SK-N-SH (cell line): ENCODE measurements at regions not wholly inside any gene's neighbourhood (a gene's known extent, or its start where the extent isn't known, plus 50 kb on each side); places are given as distances from the start of the nearest gene placed in this dataset.
"Not testable (repeated sequence)": the region's sequence is repeated elsewhere in the genome, so short reads cannot be mapped to it uniquely, and the experiment has no call there.

ENCODE experiments used
- CTCF ChIA-PET: fragments of 300-600, 350-600 bp; formaldehyde crosslinking; extraction: SDS; loops from one replicate; lab custom pipeline; 2021; lab: Yijun Ruan, JAX
- POLR2A ChIA-PET: fragments of 350-600 bp; sonication (Branson Sonifier 250); formaldehyde crosslinking; extraction: SDS; loops from one replicate; lab custom pipeline; 2020; ENCODE audit warnings: antibody characterized with exemption, inconsistent platforms; lab: Yijun Ruan, JAX
- DNase-seq: peaks from one replicate; pipeline ENCODE4 v3.0.0; 2012
- H2AFZ ChIP-seq: fragments of 200-600 bp; sonication (generic); 2 replicates; pipeline ENCODE4 v1.8.1; 2016; ENCODE audit warnings: antibody characterized with exemption, mild to moderate bottlenecking, low read depth
- H3F3A ChIP-seq: fragments of 200-600 bp; sonication (generic); replicated peaks from 2 replicates; pipeline ENCODE3; 2016; ENCODE audit warnings: antibody characterized with exemption, mild to moderate bottlenecking; ENCODE audit not compliant: insufficient read depth
- H3K27ac ChIP-seq, 2 experiments: fragments of 200-500 bp in 1 of 2; fragments of 200-600 bp in 1 of 2; sonication (Bioruptor generic) in 1 of 2; sonication (generic), shearing (Covaris generic) in 1 of 2; 2 replicates each; pipeline versions ENCODE4 v1.5.1 to v1.6.1; 2014 to 2016; ENCODE audit warnings: low read depth in 2 of 2, inconsistent platforms in 1 of 2, low read length in 1 of 2, mild to moderate bottlenecking in 1 of 2, mixed read lengths in 1 of 2
- H3K27me3 ChIP-seq: fragments of 200-600 bp; sonication (generic), shearing (Covaris generic); 2 replicates; pipeline ENCODE4 v1.6.1; 2016; ENCODE audit warnings: mixed run types; ENCODE audit not compliant: insufficient read depth
- H3K36me3 ChIP-seq, 2 experiments: fragments of 200-500 bp in 1 of 2; fragments of 200-600 bp in 1 of 2; sonication (Bioruptor generic) in 1 of 2; sonication (generic) in 1 of 2; replicated peaks in 1 of 2; 2 replicates each; pipeline versions ENCODE3 to v1.5.1; 2014 to 2016; ENCODE audit warnings: low read length in 1 of 2, mild to moderate bottlenecking in 1 of 2; ENCODE audit not compliant: insufficient read depth in 2 of 2, control insufficient read depth in 1 of 2
- H3K4me1 ChIP-seq, 2 experiments: fragments of 200-500 bp in 1 of 2; fragments of 200-600 bp in 1 of 2; sonication (Bioruptor generic) in 1 of 2; sonication (generic), shearing (Covaris generic) in 1 of 2; 2 replicates each; pipeline versions ENCODE4 v1.5.1 to v1.6.1; 2014 to 2016; ENCODE audit warnings: low read depth in 1 of 2, low read length in 1 of 2, mixed run types in 1 of 2; ENCODE audit not compliant: insufficient read depth in 2 of 2, control insufficient read depth in 1 of 2
- H3K4me2 ChIP-seq: fragments of 200-600 bp; sonication (generic), shearing (Covaris generic); 2 replicates; pipeline ENCODE4 v1.6.1; 2017; ENCODE audit warnings: mixed run types
- H3K4me3 ChIP-seq, 2 experiments: fragments of 200-500 bp in 1 of 2; fragments of 200-600 bp in 1 of 2; sonication (Bioruptor generic) in 1 of 2; sonication (generic), shearing (Covaris generic) in 1 of 2; 2 replicates each; pipeline versions ENCODE4 v1.5.1 to v1.8.1; 2014 to 2016; ENCODE audit warnings: low read depth in 2 of 2, inconsistent platforms in 1 of 2, low read length in 1 of 2, mild to moderate bottlenecking in 1 of 2, mixed read lengths in 1 of 2, moderate library complexity in 1 of 2
- H3K79me2 ChIP-seq: fragments of 200-600 bp; sonication (generic); 2 replicates; pipeline ENCODE4 v1.8.1; 2017; ENCODE audit warnings: mild to moderate bottlenecking; ENCODE audit not compliant: insufficient read depth
- H3K9ac ChIP-seq: fragments of 200-600 bp; sonication (generic); 2 replicates; pipeline ENCODE4 v1.6.1; 2017; ENCODE audit warnings: mixed run types
- H3K9me2 ChIP-seq: fragments of 200-600 bp; sonication (generic); 2 replicates; pipeline ENCODE4 v1.6.1; 2017; ENCODE audit warnings: mixed run types
- H3K9me3 ChIP-seq: fragments of 200-600 bp; sonication (generic); 2 replicates; pipeline ENCODE4 v1.6.1; 2017; ENCODE audit warnings: mixed run types, mild to moderate bottlenecking, moderate library complexity
- H4K20me1 ChIP-seq: fragments of 200-600 bp; sonication (generic); 2 replicates; pipeline ENCODE4 v1.6.1; 2017; ENCODE audit warnings: mild to moderate bottlenecking, mixed run types; ENCODE audit not compliant: insufficient read depth
- CHD2 ChIP-seq: fragments of 150-350 bp; IDR thresholded peaks from 2 replicates; pipeline ENCODE4 v1.6.1; 2018; ENCODE audit warnings: low read length; ENCODE audit not compliant: partially characterized antibody
- CTCF ChIP-seq: fragments of 200-600 bp; sonication (generic); IDR thresholded peaks from 2 replicates; pipeline ENCODE4 v1.6.1; 2017; ENCODE audit warnings: antibody characterized with exemption, mild to moderate bottlenecking, moderate library complexity
- EZH2phosphoT487 ChIP-seq: fragments of 200-600 bp; sonication (generic); IDR thresholded peaks from 2 replicates; pipeline ENCODE4 v1.6.1; 2017; ENCODE audit warnings: low read depth, mixed run types, mild to moderate bottlenecking, antibody characterized with exemption, moderate library complexity, borderline replicate concordance
- FOSL2 ChIP-seq: IDR thresholded peaks from 2 replicates; pipeline ENCODE4 v1.4.0; 2012; ENCODE audit warnings: low read depth, mild to moderate bottlenecking, moderate library complexity, borderline replicate concordance
- GATA2 ChIP-seq: sonication (generic); formaldehyde crosslinking; IDR thresholded peaks from 2 replicates; pipeline ENCODE4 v1.5.0; 2020; ENCODE audit warnings: mild to moderate bottlenecking, missing genetic modification reagents
- IRF3 ChIP-seq: fragments of 150-350 bp; IDR thresholded peaks from 2 replicates; pipeline ENCODE4 v1.6.1; 2016; ENCODE audit warnings: mild to moderate bottlenecking, low read depth, low read length
- JUND ChIP-seq: IDR thresholded peaks from 2 replicates; pipeline ENCODE4 v1.4.0; 2012
- MEF2A ChIP-seq: IDR thresholded peaks from 2 replicates; pipeline ENCODE4 v1.4.0; 2012; ENCODE audit warnings: low read depth, borderline replicate concordance
- NFIC ChIP-seq: IDR thresholded peaks from 2 replicates; pipeline ENCODE4 v1.4.0; 2012; ENCODE audit warnings: borderline replicate concordance
- NRF1 ChIP-seq: IDR thresholded peaks from 2 replicates; pipeline ENCODE4 v1.6.1; 2012; ENCODE audit warnings: low read depth, mild to moderate bottlenecking, low read length
- RAD21 ChIP-seq: IDR thresholded peaks from 2 replicates; pipeline ENCODE4 v1.6.1; 2012; ENCODE audit warnings: mild to moderate bottlenecking, low read length
- RFX5 ChIP-seq: IDR thresholded peaks from 2 replicates; pipeline ENCODE4 v1.6.1; 2012; ENCODE audit warnings: mild to moderate bottlenecking, improper control_type of control experiment, low read length
- SIN3A ChIP-seq: IDR thresholded peaks from 2 replicates; pipeline ENCODE4 v1.6.1; 2012; ENCODE audit warnings: low read depth, mild to moderate bottlenecking, low read length, moderate library complexity, borderline replicate concordance
- SMC3 ChIP-seq: IDR thresholded peaks from 2 replicates; pipeline ENCODE4 v1.6.1; 2012; ENCODE audit warnings: low read depth, low read length, improper control_type of control experiment
- TAF1 ChIP-seq: IDR thresholded peaks from 2 replicates; pipeline ENCODE4 v1.6.1; 2012; ENCODE audit warnings: low read depth, mild to moderate bottlenecking, low read length, moderate library complexity, borderline replicate concordance
- TEAD4 ChIP-seq: IDR thresholded peaks from 2 replicates; pipeline ENCODE4 v1.4.0; 2012; ENCODE audit warnings: mild to moderate bottlenecking, borderline replicate concordance; ENCODE audit not compliant: insufficient read depth
- YY1 ChIP-seq: IDR thresholded peaks from 2 replicates; pipeline ENCODE4 v1.4.0; 2012; ENCODE audit warnings: low read depth, mild to moderate bottlenecking
- ZBTB33 ChIP-seq: IDR thresholded peaks from 2 replicates; pipeline ENCODE4 v1.4.0; 2012; ENCODE audit warnings: low read depth, borderline replicate concordance
- WGBS: methylation state at CpG from one replicate; pipeline ENCODE4 v1.1.6; 2017; ENCODE audit warnings: low lambda C conversion rate; 5-methylcytosine and 5-hydroxymethylcytosine counted together
- TF ChIP-seq, protein P1 (sequence below): IDR thresholded peaks from 2 replicates; pipeline ENCODE4 v1.4.0; 2012; ENCODE audit warnings: low read depth
- TF ChIP-seq, protein P2 (sequence below): IDR thresholded peaks from 2 replicates; pipeline ENCODE4; 2012

- Histone ChIP-seq H3K36me3 (peaks cover 0 to 3% of the 10 kb centered on the region in 2 experiments), H4K20me1 (no peaks in the 10 kb centered on the region), H3K9me2 (0 out of 2 replicates have a peak, but pooled peaks cover 7% of the 10 kb centered on the region), H3K27ac (no peak overlapping the region), H3K4me2 (no peak overlapping the region), H3K4me1 (peaks cover 0 to 2% of the 10 kb centered on the region in 2 experiments; a peak in 1 of 4 replicates), H3K9me3 (peaks cover 12% of the 10 kb centered on the region; the same call in 1 of the 2 replicates), H3K9ac (no peak overlapping the region), H3K4me3 (no peak overlapping the region), H3K79me2 (no peaks in the 10 kb centered on the region), H3K27me3 (no peaks in the 10 kb centered on the region), H2AFZ (no peak overlapping the region), H3F3A (no peaks in the 10 kb centered on the region)
- TF ChIP-seq CHD2 (no peak), CTCF (no peak), IRF3 (no peak), SMC3 (no peak), EZH2phosphoT487 (no peak), GATA2 (CRISPR knock-in tag) (no peak), RFX5 (no peak), JUND (no peak), MEF2A (no peak), SIN3A (no peak), NRF1 (no peak), TEAD4 (no peak), TAF1 (no peak), YY1 (no peak), NFIC (no peak), FOSL2 (no peak), RAD21 (no peak), ZBTB33 (no peak)
- TF ChIP-seq, protein P1, sequence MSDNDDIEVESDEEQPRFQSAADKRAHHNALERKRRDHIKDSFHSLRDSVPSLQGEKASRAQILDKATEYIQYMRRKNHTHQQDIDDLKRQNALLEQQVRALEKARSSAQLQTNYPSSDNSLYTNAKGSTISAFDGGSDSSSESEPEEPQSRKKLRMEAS: no peak
- TF ChIP-seq, protein P2, sequence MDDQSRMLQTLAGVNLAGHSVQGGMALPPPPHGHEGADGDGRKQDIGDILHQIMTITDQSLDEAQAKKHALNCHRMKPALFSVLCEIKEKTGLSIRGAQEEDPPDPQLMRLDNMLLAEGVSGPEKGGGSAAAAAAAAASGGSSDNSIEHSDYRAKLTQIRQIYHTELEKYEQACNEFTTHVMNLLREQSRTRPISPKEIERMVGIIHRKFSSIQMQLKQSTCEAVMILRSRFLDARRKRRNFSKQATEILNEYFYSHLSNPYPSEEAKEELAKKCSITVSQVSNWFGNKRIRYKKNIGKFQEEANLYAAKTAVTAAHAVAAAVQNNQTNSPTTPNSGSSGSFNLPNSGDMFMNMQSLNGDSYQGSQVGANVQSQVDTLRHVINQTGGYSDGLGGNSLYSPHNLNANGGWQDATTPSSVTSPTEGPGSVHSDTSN: no peak
- DNase-seq: no peak
- CTCF ChIA-PET: interaction anchor here (1.5 kb wide), 1 partner anchor 9 kb away, joined by 4 read pairs; no protein-coding TSS in a partner anchor
- POLR2A ChIA-PET: no interaction called here
Observed at GRCh38 chr7:52161483-52161882, 844.9 kb upstream of the COBL start.

- 0 out of 2 replicates have a peak, but pooled peaks cover 12% of the 10 kb centered on the region for H3K9me3 ChIP-seq
- H3K9me2 ChIP-seq, H3K4me3 ChIP-seq, DNase-seq, H3K4me2 ChIP-seq, POLR2A ChIA-PET, H4K20me1 ChIP-seq, H3K9ac ChIP-seq, H2AFZ ChIP-seq, H3K4me1 ChIP-seq, H3F3A ChIP-seq, H3K36me3 ChIP-seq, H3K79me2 ChIP-seq, H3K27ac ChIP-seq, H3K27me3 ChIP-seq: not testable (repeated sequence)
- CTCF ChIA-PET: interaction anchor here (0.6 to 0.9 kb wide), 2 partner anchors 14 to 243 kb away, joined by 3 read pairs; no protein-coding TSS in a partner anchor
- WGBS: 65% methylated on average over 17 of the region's 17 CpGs
Observed at GRCh38 chr7:52159421-52159820, 842.8 kb upstream of the COBL start.
